ENCODE measurements at regions not wholly inside any gene's neighbourhood (a gene's known extent, or its start where the extent isn't known, plus 50 kb on each side); places are given as distances from the start of the nearest gene placed in this dataset.

GRCh38 chr13:111909971-111910671, 156.8 kb upstream of the SOX1 start:
- TF ChIP-seq CTCF (IDR thresholded peaks at IDR 0.05): no peak
- H3K4me3 Mint-ChIP-seq (ENCODE audit: unreplicated experiment): no peak overlapping the region
- H3K27me3 Mint-ChIP-seq (ENCODE audit: low read depth): peaks cover 27% of the 10 kb centered on the region
- DNase-seq (ENCODE audit: low spot score): no peak
- H3K4me1 Mint-ChIP-seq (ENCODE audit: low read depth): peaks cover 5% of the 10 kb centered on the region
- H3K27ac Mint-ChIP-seq (ENCODE audit: unreplicated experiment): no peak overlapping the region
- no peaks in the 10 kb centered on the region for H3K36me3 Mint-ChIP-seq (ENCODE audit: low read depth)
- H3K9me3 Mint-ChIP-seq (ENCODE audit: low read depth): no peaks in the 10 kb centered on the region

GRCh38 chr13:111911121-111911720, 155.7 kb upstream of the SOX1 start:
- Mint-ChIP-seq H3K27me3 (ENCODE audit: low read depth) (peaks cover 27% of the 10 kb centered on the region), H3K4me1 (ENCODE audit: low read depth) (peaks cover 5% of the 10 kb centered on the region), H3K36me3 (ENCODE audit: low read depth) (no peaks in the 10 kb centered on the region), H3K9me3 (ENCODE audit: low read depth) (no peaks in the 10 kb centered on the region), H3K27ac (ENCODE audit: unreplicated experiment) (no peak overlapping the region), H3K4me3 (ENCODE audit: unreplicated experiment) (no peak overlapping the region)
- DNase-seq (ENCODE audit: low spot score): no peak
- no peak for TF ChIP-seq CTCF (IDR thresholded peaks at IDR 0.05)

- Mint-ChIP-seq H3K4me3 (ENCODE audit: unreplicated experiment) (no peak overlapping the region), H3K27me3 (ENCODE audit: low read depth) (peaks cover 27% of the 10 kb centered on the region), H3K36me3 (ENCODE audit: low read depth) (no peaks in the 10 kb centered on the region), H3K4me1 (ENCODE audit: low read depth) (peaks cover 5% of the 10 kb centered on the region), H3K9me3 (ENCODE audit: low read depth) (no peaks in the 10 kb centered on the region), H3K27ac (ENCODE audit: unreplicated experiment) (no peak overlapping the region)
- no peak for TF ChIP-seq CTCF (IDR thresholded peaks at IDR 0.05)
- no peak for DNase-seq (ENCODE audit: low spot score)
These were observed 155.0 kb upstream of the SOX1 start for GRCh38 chr13:111911754-111912452.

GRCh38 chr13:111912453-111912866, 154.5 kb upstream of the SOX1 start:
- DNase-seq (ENCODE audit: low spot score): peak; percentile 75
- no peaks in the 10 kb centered on the region for H3K36me3 Mint-ChIP-seq (ENCODE audit: low read depth)
- peaks cover 27% of the 10 kb centered on the region for H3K27me3 Mint-ChIP-seq (ENCODE audit: low read depth)
- no peak overlapping the region for H3K27ac Mint-ChIP-seq (ENCODE audit: unreplicated experiment)
- peaks cover 5% of the 10 kb centered on the region for H3K4me1 Mint-ChIP-seq (ENCODE audit: low read depth)
- H3K4me3 Mint-ChIP-seq (ENCODE audit: unreplicated experiment): no peak overlapping the region
- no peaks in the 10 kb centered on the region for H3K9me3 Mint-ChIP-seq (ENCODE audit: low read depth)
- TF ChIP-seq CTCF (IDR thresholded peaks at IDR 0.05): no peak

GRCh38 chr13:111912991-111913760, 153.8 kb upstream of the SOX1 start:
- DNase-seq (ENCODE audit: low spot score): no peak
- no peak overlapping the region for H3K4me3 Mint-ChIP-seq (ENCODE audit: unreplicated experiment)
- no peak overlapping the region for H3K27ac Mint-ChIP-seq (ENCODE audit: unreplicated experiment)
- H3K27me3 Mint-ChIP-seq (ENCODE audit: low read depth): peaks cover 27% of the 10 kb centered on the region
- H3K9me3 Mint-ChIP-seq (ENCODE audit: low read depth): no peaks in the 10 kb centered on the region
- peaks cover 5% of the 10 kb centered on the region for H3K4me1 Mint-ChIP-seq (ENCODE audit: low read depth)
- TF ChIP-seq CTCF (IDR thresholded peaks at IDR 0.05): no peak
- H3K36me3 Mint-ChIP-seq (ENCODE audit: low read depth): no peaks in the 10 kb centered on the region
